ENCODE measurements at regions not wholly inside any gene's neighbourhood (a gene's known extent, or its start where the extent isn't known, plus 50 kb on each side); places are given as distances from the start of the nearest gene placed in this dataset.

DNA sequence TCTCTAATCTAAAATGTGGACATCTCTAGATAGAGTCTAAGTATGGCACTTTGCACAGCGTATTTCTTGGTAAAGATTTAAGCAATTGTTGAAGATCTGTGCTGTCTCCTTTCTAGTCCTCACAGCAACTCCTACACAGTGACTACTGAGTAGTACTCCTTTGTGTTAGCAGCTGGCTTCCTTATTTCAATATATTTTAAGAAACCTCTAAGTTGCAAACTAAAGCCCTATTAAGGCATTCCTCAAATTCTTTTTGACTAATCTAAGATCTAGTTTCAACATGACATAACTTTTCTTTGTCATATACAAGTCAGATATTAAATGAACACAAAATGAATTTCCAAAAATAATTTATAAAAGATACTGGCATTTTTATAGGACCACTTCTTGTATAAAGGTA lies 121.8 kb upstream of the DNAJC10 start:
- intact Hi-C loops (cut with DNase I), result no loop called here
- Histone ChIP-seq H3K9me3 (no peaks in the 10 kb centered on the region), H3K27ac (no peak overlapping the region), H3K4me3 (no peak overlapping the region), H3K36me3 (no peaks in the 10 kb centered on the region), H3K4me1 (no peaks in the 10 kb centered on the region), H3K27me3 (no peaks in the 10 kb centered on the region)
- TF ChIP-seq, protein P1, sequence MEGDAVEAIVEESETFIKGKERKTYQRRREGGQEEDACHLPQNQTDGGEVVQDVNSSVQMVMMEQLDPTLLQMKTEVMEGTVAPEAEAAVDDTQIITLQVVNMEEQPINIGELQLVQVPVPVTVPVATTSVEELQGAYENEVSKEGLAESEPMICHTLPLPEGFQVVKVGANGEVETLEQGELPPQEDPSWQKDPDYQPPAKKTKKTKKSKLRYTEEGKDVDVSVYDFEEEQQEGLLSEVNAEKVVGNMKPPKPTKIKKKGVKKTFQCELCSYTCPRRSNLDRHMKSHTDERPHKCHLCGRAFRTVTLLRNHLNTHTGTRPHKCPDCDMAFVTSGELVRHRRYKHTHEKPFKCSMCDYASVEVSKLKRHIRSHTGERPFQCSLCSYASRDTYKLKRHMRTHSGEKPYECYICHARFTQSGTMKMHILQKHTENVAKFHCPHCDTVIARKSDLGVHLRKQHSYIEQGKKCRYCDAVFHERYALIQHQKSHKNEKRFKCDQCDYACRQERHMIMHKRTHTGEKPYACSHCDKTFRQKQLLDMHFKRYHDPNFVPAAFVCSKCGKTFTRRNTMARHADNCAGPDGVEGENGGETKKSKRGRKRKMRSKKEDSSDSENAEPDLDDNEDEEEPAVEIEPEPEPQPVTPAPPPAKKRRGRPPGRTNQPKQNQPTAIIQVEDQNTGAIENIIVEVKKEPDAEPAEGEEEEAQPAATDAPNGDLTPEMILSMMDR (IDR thresholded peaks at IDR 0.05), result no peak
- DNase-seq (no peak), ATAC-seq (no peak)

DNA sequence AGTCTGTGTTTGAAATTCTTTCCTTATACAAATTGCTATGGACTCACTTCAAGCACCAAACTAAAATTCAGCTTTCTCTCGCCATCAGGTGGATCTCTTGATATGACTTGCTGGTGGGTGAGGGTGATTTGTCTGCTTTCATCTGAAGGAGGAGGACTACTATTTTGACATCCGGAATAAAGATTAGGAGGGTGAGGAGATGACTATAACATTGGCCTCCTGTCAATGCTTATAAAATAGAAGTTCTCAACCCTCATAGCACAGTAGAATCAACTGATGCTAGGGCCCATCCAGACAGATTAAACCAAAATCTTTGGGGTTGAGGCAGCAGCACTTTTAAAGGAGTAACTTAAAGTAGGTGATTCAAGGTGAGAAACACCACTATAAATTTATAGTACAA lies 120.4 kb upstream of the DNAJC10 start:
- no peak for DNase-seq

DNA sequence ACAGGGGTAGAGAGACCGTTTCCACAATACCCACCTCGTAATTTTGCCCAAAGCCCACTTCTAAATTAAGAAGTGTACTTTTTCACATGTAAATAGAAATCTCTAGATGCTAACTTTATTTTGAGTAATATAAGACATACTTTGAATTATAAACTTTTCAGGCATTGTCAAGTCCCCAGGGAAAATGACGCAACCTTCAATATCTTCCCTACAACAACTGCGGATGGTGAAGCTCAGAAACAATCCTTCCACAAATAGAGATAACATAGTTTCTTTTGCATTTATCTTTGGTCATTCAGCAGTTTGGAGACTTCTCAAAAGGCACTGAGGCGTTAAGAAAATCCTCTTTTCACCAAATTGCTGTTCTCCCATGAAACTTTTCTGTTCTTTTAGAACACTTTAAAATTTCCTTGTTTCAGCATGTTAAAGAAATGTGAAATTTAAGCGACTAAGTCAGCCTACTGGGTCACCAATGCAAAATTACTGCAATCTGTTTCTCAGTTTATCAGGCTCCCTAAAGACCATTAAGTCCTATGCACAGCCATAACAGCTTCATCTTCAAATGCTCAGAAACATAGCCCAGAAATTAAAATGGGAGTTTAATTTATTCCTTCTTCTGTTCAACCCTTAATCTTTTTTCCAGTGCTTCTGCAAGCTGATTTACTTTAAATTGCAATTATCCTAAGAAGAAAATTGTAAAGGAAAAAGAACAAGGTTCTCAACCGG lies 118.3 kb upstream of the DNAJC10 start:
- Histone ChIP-seq H3K27me3 (no peaks in the 10 kb centered on the region), H3K4me1 (no peaks in the 10 kb centered on the region), H3K4me3 (no peak overlapping the region), H3K27ac (no peak overlapping the region), H3K9me3 (no peaks in the 10 kb centered on the region), H3K36me3 (no peaks in the 10 kb centered on the region)
- DNase-seq, result no peak
- TF ChIP-seq, protein P1 (IDR thresholded peaks at IDR 0.05), result no peak
- ATAC-seq, result no peak
- intact Hi-C loops (cut with DNase I), result no loop called here

More for the DNA sequence above, 120.4 kb upstream of the DNAJC10 start:
- intact Hi-C loops (cut with DNase I), result no loop called here
- Histone ChIP-seq H3K27me3 (no peaks in the 10 kb centered on the region), H3K4me3 (no peak overlapping the region), H3K27ac (no peak overlapping the region), H3K4me1 (no peaks in the 10 kb centered on the region), H3K36me3 (no peaks in the 10 kb centered on the region), H3K9me3 (no peaks in the 10 kb centered on the region)
- ATAC-seq, result no peak
- TF ChIP-seq, protein P1 (IDR thresholded peaks at IDR 0.05), result no peak

DNA sequence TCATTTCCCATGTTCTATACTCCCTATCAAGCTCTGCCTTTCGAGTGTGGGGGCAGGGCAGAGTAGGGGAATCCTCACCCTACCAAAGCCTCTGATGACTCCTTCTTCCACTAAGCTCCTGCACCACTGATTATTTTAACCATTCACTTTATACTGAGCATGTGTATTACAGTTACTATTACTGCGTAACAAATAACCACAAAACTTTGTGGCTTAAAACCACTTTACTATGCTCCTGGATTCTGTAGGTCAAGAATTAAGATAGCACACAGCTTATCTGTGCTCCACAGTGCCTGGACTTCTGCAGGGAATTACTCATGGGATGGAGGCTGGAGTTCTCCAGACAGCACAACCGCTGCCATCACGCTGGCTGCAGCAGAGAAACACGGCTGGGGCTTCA lies 117.4 kb upstream of the DNAJC10 start:
- TF ChIP-seq, protein P1 (IDR thresholded peaks at IDR 0.05), result no peak
- intact Hi-C loops (cut with DNase I), result no loop called here
- DNase-seq (no peak), ATAC-seq (no peak)
- no peak overlapping the region for H3K27ac ChIP-seq
- no peak overlapping the region for H3K4me3 ChIP-seq
- H3K4me1 ChIP-seq, result no peaks in the 10 kb centered on the region
- no peaks in the 10 kb centered on the region for H3K9me3 ChIP-seq
- H3K36me3 ChIP-seq, result no peaks in the 10 kb centered on the region
- H3K27me3 ChIP-seq, result no peaks in the 10 kb centered on the region

DNA sequence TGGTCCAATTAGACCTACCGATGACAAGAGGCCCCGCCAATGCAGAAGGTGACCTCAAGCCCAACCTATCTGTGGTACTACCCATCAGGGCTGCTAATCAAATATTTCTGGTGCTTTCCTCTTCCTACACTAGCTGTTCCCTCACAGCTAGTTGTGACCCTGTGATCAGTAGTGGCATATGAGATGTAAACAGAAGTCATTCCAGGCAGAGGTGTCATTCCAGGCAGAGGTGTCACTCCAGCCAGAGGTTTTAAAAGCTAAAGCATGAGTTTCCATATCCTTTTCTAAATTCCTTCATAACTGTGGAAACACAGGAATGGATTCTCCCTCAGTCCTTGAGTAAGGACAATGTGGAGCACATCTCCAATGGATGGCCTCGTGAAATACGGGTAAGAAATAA lies 110.9 kb upstream of the DNAJC10 start:
- intact Hi-C loops (cut with DNase I), result no loop called here
- TF ChIP-seq, protein P1 (IDR thresholded peaks at IDR 0.05), result no peak
- Histone ChIP-seq H3K4me1 (no peaks in the 10 kb centered on the region), H3K36me3 (no peaks in the 10 kb centered on the region), H3K9me3 (no peaks in the 10 kb centered on the region), H3K27me3 (no peaks in the 10 kb centered on the region), H3K27ac (no peak overlapping the region), H3K4me3 (no peak overlapping the region)
- ATAC-seq, result no peak
- no peak for DNase-seq

Data from upper lobe of right lung (tissue), 1 donor.